Natural killer cell treated with Interleukin-12 subunit alpha and Interleukin-12 subunit beta and Interleukin-15 and Interleukin-18, amount 100 ng/mL, for 72 hours (primary cell): ENCODE measurements at regions not wholly inside any gene's neighbourhood (a gene's known extent, or its start where the extent isn't known, plus 50 kb on each side); places are given as distances from the start of the nearest gene placed in this dataset.

ENCODE experiments used
- ATAC-seq, 2 donors: fragments of 150-1000 bp; cut with Tn5 transposase in 1 of 2; sonication (Bioruptor Pico), chemical (Tn5 transposase) in 1 of 2; 2 replicates each; pipeline ENCODE4 v1.10.0; 2021
- DNase-seq: peaks from one replicate; pipeline ENCODE4 v3.0.0; 2022; ENCODE audit warnings: low spot score
- H3K27ac Mint-ChIP-seq, 2 donors: 1 replicate in 1 of 2; 2 replicates in 1 of 2; pipeline ENCODE4 v1.8.0; 2022; ENCODE audit warnings: mixed read lengths in 2 of 2, mild to moderate bottlenecking in 1 of 2, moderate library complexity in 1 of 2
- H3K27me3 Mint-ChIP-seq, 2 donors: 1 replicate in 1 of 2; 2 replicates in 1 of 2; pipeline ENCODE4 v1.8.0; 2022; ENCODE audit warnings: mixed read lengths in 2 of 2
- H3K36me3 Mint-ChIP-seq: one replicate; pipeline ENCODE4 v1.8.0; 2022; ENCODE audit warnings: mixed read lengths
- H3K4me1 Mint-ChIP-seq, 2 donors: 1 replicate in 1 of 2; 2 replicates in 1 of 2; pipeline ENCODE4 v1.8.0; 2022; ENCODE audit warnings: low read depth in 2 of 2, mixed read lengths in 2 of 2, mild to moderate bottlenecking in 1 of 2
- H3K4me3 Mint-ChIP-seq: one replicate; pipeline ENCODE4 v1.8.0; 2022; ENCODE audit warnings: mixed read lengths
- H3K9me3 Mint-ChIP-seq: 2 replicates; pipeline ENCODE4 v1.8.0; 2022; ENCODE audit warnings: mixed read lengths

GRCh38 chr3:177284383-177284881, 87.2 kb upstream of the TBL1XR1 start:
- H3K27me3 Mint-ChIP-seq = no peaks in the 10 kb centered on the region
- no peak for DNase-seq
- no peaks in the 10 kb centered on the region for H3K9me3 Mint-ChIP-seq
- peaks cover 18 to 23% of the 10 kb centered on the region in 2 donors for H3K4me1 Mint-ChIP-seq
- H3K36me3 Mint-ChIP-seq = no peaks in the 10 kb centered on the region
- H3K4me3 Mint-ChIP-seq = no peak overlapping the region
- ATAC-seq = no peak
- no peak overlapping the region for H3K27ac Mint-ChIP-seq

GRCh38 chr3:177286034-177286433, 88.8 kb upstream of the TBL1XR1 start:
- no peak overlapping the region for H3K4me3 Mint-ChIP-seq
- ATAC-seq = no peak
- H3K27me3 Mint-ChIP-seq = peaks cover 0 to 2% of the 10 kb centered on the region in 2 donors
- peaks cover 15 to 21% of the 10 kb centered on the region in 2 donors for H3K4me1 Mint-ChIP-seq
- H3K27ac Mint-ChIP-seq = no peak overlapping the region
- H3K36me3 Mint-ChIP-seq = no peaks in the 10 kb centered on the region
- DNase-seq = no peak
- no peaks in the 10 kb centered on the region for H3K9me3 Mint-ChIP-seq

GRCh38 chr3:177287231-177287630, 89.9 kb upstream of the TBL1XR1 start:
- no peak for DNase-seq

GRCh38 chr3:177290633-177291032, 93.4 kb upstream of the TBL1XR1 start:
- H3K36me3 Mint-ChIP-seq = no peaks in the 10 kb centered on the region
- ATAC-seq = no peak
- no peaks in the 10 kb centered on the region for H3K9me3 Mint-ChIP-seq
- H3K27ac Mint-ChIP-seq = no peak overlapping the region
- peaks cover 0 to 2% of the 10 kb centered on the region in 2 donors for H3K27me3 Mint-ChIP-seq
- peaks cover 4 to 5% of the 10 kb centered on the region in 2 donors for H3K4me1 Mint-ChIP-seq
- no peak overlapping the region for H3K4me3 Mint-ChIP-seq
- DNase-seq = no peak

More at GRCh38 chr3:177287231-177287630, 89.9 kb upstream of the TBL1XR1 start:
- ATAC-seq = no peak
- Mint-ChIP-seq H3K27ac (no peak overlapping the region), H3K4me1 (peaks cover 5 to 9% of the 10 kb centered on the region in 2 donors), H3K36me3 (no peaks in the 10 kb centered on the region), H3K27me3 (peaks cover 0 to 2% of the 10 kb centered on the region in 2 donors), H3K9me3 (no peaks in the 10 kb centered on the region), H3K4me3 (no peak overlapping the region)

- Mint-ChIP-seq H3K36me3 (no peaks in the 10 kb centered on the region), H3K27me3 (peaks cover 0 to 2% of the 10 kb centered on the region in 2 donors), H3K27ac (no peak overlapping the region), H3K9me3 (no peaks in the 10 kb centered on the region), H3K4me1 (peaks cover 4 to 5% of the 10 kb centered on the region in 2 donors), H3K4me3 (no peak overlapping the region)
- DNase-seq (no peak), ATAC-seq (no peak)
Observed at GRCh38 chr3:177294221-177294620, 96.9 kb upstream of the TBL1XR1 start.

- Mint-ChIP-seq H3K27me3 (no peaks in the 10 kb centered on the region), H3K9me3 (no peaks in the 10 kb centered on the region), H3K27ac (no peak overlapping the region), H3K4me3 (no peak overlapping the region), H3K36me3 (no peaks in the 10 kb centered on the region), H3K4me1 (no peaks in the 10 kb centered on the region)
- ATAC-seq = no peak
- DNase-seq = no peak
Observed at GRCh38 chr3:177295116-177295515, 97.8 kb upstream of the TBL1XR1 start.

- H3K27me3 Mint-ChIP-seq = no peaks in the 10 kb centered on the region
- no peaks in the 10 kb centered on the region for H3K9me3 Mint-ChIP-seq
- ATAC-seq = no peak
- H3K4me3 Mint-ChIP-seq = no peak overlapping the region
- H3K4me1 Mint-ChIP-seq = peaks cover 0 to 3% of the 10 kb centered on the region in 2 donors
- no peak for DNase-seq
- H3K27ac Mint-ChIP-seq = no peak overlapping the region
- H3K36me3 Mint-ChIP-seq = no peaks in the 10 kb centered on the region
Observed at GRCh38 chr3:177299250-177299649, 102.0 kb upstream of the TBL1XR1 start.

- Mint-ChIP-seq H3K27me3 (no peaks in the 10 kb centered on the region), H3K9me3 (no peaks in the 10 kb centered on the region), H3K4me1 (peaks cover 3 to 4% of the 10 kb centered on the region in 2 donors), H3K36me3 (no peaks in the 10 kb centered on the region), H3K27ac (no peak overlapping the region), H3K4me3 (no peak overlapping the region)
- DNase-seq (no peak), ATAC-seq (no peak)
Observed at GRCh38 chr3:177300039-177300833, 103.0 kb upstream of the TBL1XR1 start.

GRCh38 chr3:177300842-177301241, 103.6 kb upstream of the TBL1XR1 start:
- DNase-seq = no peak
- Mint-ChIP-seq H3K4me1 (peaks cover 3 to 6% of the 10 kb centered on the region in 2 donors), H3K9me3 (no peaks in the 10 kb centered on the region), H3K27me3 (no peaks in the 10 kb centered on the region), H3K4me3 (no peak overlapping the region), H3K27ac (no peak overlapping the region), H3K36me3 (no peaks in the 10 kb centered on the region)
- no peak for ATAC-seq

- Mint-ChIP-seq H3K27ac (no peak overlapping the region), H3K36me3 (no peaks in the 10 kb centered on the region), H3K9me3 (no peaks in the 10 kb centered on the region), H3K4me3 (no peak overlapping the region), H3K27me3 (no peaks in the 10 kb centered on the region), H3K4me1 (peaks cover 3 to 6% of the 10 kb centered on the region in 2 donors)
- DNase-seq (no peak), ATAC-seq (no peak)
Observed at GRCh38 chr3:177306252-177306651, 109.0 kb upstream of the TBL1XR1 start.

GRCh38 chr3:177307391-177307790, 110.1 kb upstream of the TBL1XR1 start:
- ATAC-seq (no peak), DNase-seq (no peak)
- no peak overlapping the region for H3K4me3 Mint-ChIP-seq
- peaks cover 3% of the 10 kb centered on the region for H3K9me3 Mint-ChIP-seq
- H3K36me3 Mint-ChIP-seq = peaks cover 4% of the 10 kb centered on the region
- peaks cover 3 to 8% of the 10 kb centered on the region in 2 donors for H3K4me1 Mint-ChIP-seq
- H3K27me3 Mint-ChIP-seq = no peaks in the 10 kb centered on the region
- no peak overlapping the region for H3K27ac Mint-ChIP-seq

- H3K4me3 Mint-ChIP-seq = no peak overlapping the region
- peaks cover 7% of the 10 kb centered on the region for H3K9me3 Mint-ChIP-seq
Observed at GRCh38 chr3:177307826-177308225, 110.5 kb upstream of the TBL1XR1 start.

GRCh38 chr3:177308286-177308685, 111.0 kb upstream of the TBL1XR1 start:
- DNase-seq = no peak
- no peaks in the 10 kb centered on the region for H3K27me3 Mint-ChIP-seq
- H3K4me3 Mint-ChIP-seq = no peak overlapping the region
- peaks cover 5 to 10% of the 10 kb centered on the region in 2 donors for H3K4me1 Mint-ChIP-seq
- H3K36me3 Mint-ChIP-seq = peaks cover 8% of the 10 kb centered on the region
- ATAC-seq = no peak
- peaks cover 7% of the 10 kb centered on the region for H3K9me3 Mint-ChIP-seq
- H3K27ac Mint-ChIP-seq = no peak overlapping the region

More at GRCh38 chr3:177307826-177308225, 110.5 kb upstream of the TBL1XR1 start:
- no peak for DNase-seq
- no peaks in the 10 kb centered on the region for H3K27me3 Mint-ChIP-seq
- no peak for ATAC-seq
- no peak overlapping the region for H3K27ac Mint-ChIP-seq
- peaks cover 5 to 10% of the 10 kb centered on the region in 2 donors for H3K4me1 Mint-ChIP-seq
- peaks cover 8% of the 10 kb centered on the region for H3K36me3 Mint-ChIP-seq

GRCh38 chr3:177308911-177309310, 111.6 kb upstream of the TBL1XR1 start:
- H3K27ac Mint-ChIP-seq = no peak overlapping the region
- ATAC-seq = no peak

More at GRCh38 chr3:177308911-177309310, 111.6 kb upstream of the TBL1XR1 start:
- Mint-ChIP-seq H3K36me3 (peaks cover 8% of the 10 kb centered on the region), H3K4me3 (no peak overlapping the region), H3K4me1 (peaks cover 4 to 10% of the 10 kb centered on the region in 2 donors), H3K9me3 (peaks cover 7% of the 10 kb centered on the region), H3K27me3 (no peaks in the 10 kb centered on the region)
- no peak for DNase-seq
